Thoracic aorta (tissue), 2 donors: ENCODE measurements at regions not wholly inside any gene's neighbourhood (a gene's known extent, or its start where the extent isn't known, plus 50 kb on each side); places are given as distances from the start of the nearest gene placed in this dataset.

Source experiments
- ATAC-seq: fragments of 150-250 bp; one replicate; pipeline ENCODE4 v1.8.0; 2017; ENCODE audit warnings: low read depth; ENCODE audit not compliant: insufficient number of reproducible peaks, low FRiP score
- DNase-seq: peaks from one replicate; pipeline ENCODE4 v3.0.0-alpha.2; 2020; ENCODE audit warnings: low spot score
- H3K27ac ChIP-seq, 2 donors: fragments of 200-600 bp; sonication (generic); 1 replicate in 1 of 2; 2 replicates in 1 of 2; pipeline ENCODE4 v1.5.1; 2016; ENCODE audit warnings: mild to moderate bottlenecking in 2 of 2, moderate library complexity in 2 of 2
- H3K27me3 ChIP-seq: fragments of 200-600 bp; sonication (generic); replicated peaks from 2 replicates; pipeline ENCODE4 v1.6.0; 2016; ENCODE audit warnings: mild to moderate bottlenecking; ENCODE audit not compliant: insufficient read depth
- H3K36me3 ChIP-seq: fragments of 200-600 bp; sonication (generic); one replicate; pipeline ENCODE4 v1.5.1; 2016
- H3K4me1 ChIP-seq, 2 donors: fragments of 200-600 bp; sonication (generic); 1 replicate in 1 of 2; 2 replicates in 1 of 2; pipeline versions ENCODE4 v1.5.1 to v1.6.0; 2016; ENCODE audit warnings: low read depth in 2 of 2, mild to moderate bottlenecking in 1 of 2; ENCODE audit not compliant: control insufficient read depth in 1 of 2
- H3K4me3 ChIP-seq: fragments of 200-600 bp; sonication (generic); 2 replicates; pipeline ENCODE4 v1.5.1; 2016; ENCODE audit warnings: mild to moderate bottlenecking
- H3K9me3 ChIP-seq: fragments of 200-600 bp; sonication (generic); 2 replicates; pipeline ENCODE4 v1.5.1; 2016
- CTCF ChIP-seq: fragments of 200-600 bp; sonication (generic); IDR thresholded peaks from one replicate; pipeline ENCODE4 v1.5.1; 2019; ENCODE audit warnings: antibody characterized with exemption

GRCh38 chr6:48744948-48745347 lies 634.0 kb upstream of the PTCHD4 start:
- H3K9me3 ChIP-seq = no peaks in the 10 kb centered on the region
- DNase-seq (no peak), ATAC-seq (no peak)
- no peak overlapping the region for H3K4me3 ChIP-seq
- H3K4me1 ChIP-seq = no peaks in the 10 kb centered on the region
- H3K27ac ChIP-seq = no peak overlapping the region
- no peaks in the 10 kb centered on the region for H3K36me3 ChIP-seq
- H3K27me3 ChIP-seq = no peaks in the 10 kb centered on the region
- no peak for TF ChIP-seq CTCF

GRCh38 chr6:48743738-48744137 lies 632.7 kb upstream of the PTCHD4 start:
- no peaks in the 10 kb centered on the region for H3K36me3 ChIP-seq
- no peak for TF ChIP-seq CTCF
- H3K4me3 ChIP-seq = no peak overlapping the region
- H3K27me3 ChIP-seq = no peaks in the 10 kb centered on the region
- no peak overlapping the region for H3K27ac ChIP-seq
- DNase-seq (no peak), ATAC-seq (no peak)
- H3K9me3 ChIP-seq = no peaks in the 10 kb centered on the region
- H3K4me1 ChIP-seq = no peaks in the 10 kb centered on the region

GRCh38 chr6:48736501-48737206 lies 625.7 kb upstream of the PTCHD4 start:
- Histone ChIP-seq H3K4me3 (no peak overlapping the region), H3K27me3 (no peaks in the 10 kb centered on the region), H3K36me3 (no peaks in the 10 kb centered on the region), H3K9me3 (no peaks in the 10 kb centered on the region), H3K27ac (no peak overlapping the region), H3K4me1 (no peaks in the 10 kb centered on the region)
- ATAC-seq (no peak), DNase-seq (no peak)
- no peak for TF ChIP-seq CTCF

- no peaks in the 10 kb centered on the region for H3K36me3 ChIP-seq
- H3K4me1 ChIP-seq = no peaks in the 10 kb centered on the region
- H3K27ac ChIP-seq = no peak overlapping the region
- H3K27me3 ChIP-seq = no peaks in the 10 kb centered on the region
- DNase-seq (no peak), ATAC-seq (no peak)
- no peaks in the 10 kb centered on the region for H3K9me3 ChIP-seq
- no peak overlapping the region for H3K4me3 ChIP-seq
- TF ChIP-seq CTCF = no peak
Measured at GRCh38 chr6:48735846-48736245, 624.8 kb upstream of the PTCHD4 start.

- no peak for TF ChIP-seq CTCF
- no peak overlapping the region for H3K4me3 ChIP-seq
- H3K27me3 ChIP-seq = no peaks in the 10 kb centered on the region
- H3K9me3 ChIP-seq = no peaks in the 10 kb centered on the region
- no peak for ATAC-seq
- no peak overlapping the region for H3K27ac ChIP-seq
- H3K36me3 ChIP-seq = no peaks in the 10 kb centered on the region
- H3K4me1 ChIP-seq = no peaks in the 10 kb centered on the region
- no peak for DNase-seq
Measured at GRCh38 chr6:48733581-48733980, 622.6 kb upstream of the PTCHD4 start.
